Activated naive CD8-positive, alpha-beta T cell treated with anti-CD3 and anti-CD28 coated beads, Interleukin-2, amount 10 ng/mL, durations not matched to agents 7 days and 5 days (primary cell): ENCODE measurements at regions not wholly inside any gene's neighbourhood (a gene's known extent, or its start where the extent isn't known, plus 50 kb on each side); places are given as distances from the start of the nearest gene placed in this dataset.

Source experiments
- ATAC-seq: fragments of 150-1000 bp; cut with Tn5 transposase; one replicate; pipeline ENCODE4 v1.10.0; 2021; ENCODE audit warnings: low read depth, moderate library complexity
- POLR2A ChIA-PET: fragments of 350-600 bp; sonication (Branson Sonifier 250); formaldehyde crosslinking; loops from one replicate; lab custom pipeline; 2021; ENCODE audit warnings: antibody characterized with exemption; lab: Charles Lee
- DNase-seq: peaks from one replicate; pipeline ENCODE4 v3.0.0; 2021
- H3K27ac Mint-ChIP-seq: one replicate; pipeline ENCODE4 v1.8.0; 2022; ENCODE audit warnings: mild to moderate bottlenecking, mixed read lengths
- H3K27me3 Mint-ChIP-seq: one replicate; pipeline ENCODE4 v1.8.0; 2022; ENCODE audit warnings: mild to moderate bottlenecking, moderate library complexity, mixed read lengths
- H3K36me3 Mint-ChIP-seq: one replicate; pipeline ENCODE4 v1.8.0; 2021; ENCODE audit warnings: mild to moderate bottlenecking, mixed read lengths
- H3K4me1 Mint-ChIP-seq: one replicate; pipeline ENCODE4 v1.8.0; 2021; ENCODE audit warnings: mixed read lengths
- H3K4me3 Mint-ChIP-seq: one replicate; pipeline ENCODE4 v1.8.0; 2022; ENCODE audit warnings: mild to moderate bottlenecking, moderate library complexity, mixed read lengths
- H3K9me3 Mint-ChIP-seq: one replicate; pipeline ENCODE4 v1.8.0; 2021; ENCODE audit warnings: mixed read lengths

GRCh38 chr18:56479841-56480240 is 158.6 kb downstream of the TXNL1 start:
- H3K36me3 Mint-ChIP-seq, result no peaks in the 10 kb centered on the region
- no peak overlapping the region for H3K27ac Mint-ChIP-seq
- no peaks in the 10 kb centered on the region for H3K9me3 Mint-ChIP-seq
- no peaks in the 10 kb centered on the region for H3K4me1 Mint-ChIP-seq
- ATAC-seq (no peak), DNase-seq (no peak)
- peaks cover 1% of the 10 kb centered on the region for H3K27me3 Mint-ChIP-seq
- POLR2A ChIA-PET, result no interaction called here
- H3K4me3 Mint-ChIP-seq, result no peak overlapping the region

- Mint-ChIP-seq H3K27me3 (peaks cover 1% of the 10 kb centered on the region), H3K36me3 (no peaks in the 10 kb centered on the region), H3K27ac (no peak overlapping the region), H3K9me3 (no peaks in the 10 kb centered on the region), H3K4me3 (no peak overlapping the region), H3K4me1 (no peaks in the 10 kb centered on the region)
- ATAC-seq (no peak), DNase-seq (no peak)
- POLR2A ChIA-PET, result no interaction called here
These were observed 163.1 kb downstream of the TXNL1 start for GRCh38 chr18:56475250-56475649.

- DNase-seq, result no peak
- POLR2A ChIA-PET, result no interaction called here
- no peak overlapping the region for H3K27ac Mint-ChIP-seq
- ATAC-seq, result no peak
- H3K4me1 Mint-ChIP-seq, result no peaks in the 10 kb centered on the region
- H3K4me3 Mint-ChIP-seq, result no peak overlapping the region
- no peaks in the 10 kb centered on the region for H3K27me3 Mint-ChIP-seq
- H3K36me3 Mint-ChIP-seq, result no peaks in the 10 kb centered on the region
- no peaks in the 10 kb centered on the region for H3K9me3 Mint-ChIP-seq
These were observed 164.9 kb downstream of the TXNL1 start for GRCh38 chr18:56473400-56474024.

GRCh38 chr18:56470406-56471351 is 167.7 kb downstream of the TXNL1 start:
- no peak for DNase-seq
- ATAC-seq, result no peak
- no peak overlapping the region for H3K27ac Mint-ChIP-seq
- no peaks in the 10 kb centered on the region for H3K36me3 Mint-ChIP-seq
- H3K4me3 Mint-ChIP-seq, result no peak overlapping the region
- H3K27me3 Mint-ChIP-seq, result no peaks in the 10 kb centered on the region
- POLR2A ChIA-PET, result no interaction called here
- H3K4me1 Mint-ChIP-seq, result no peaks in the 10 kb centered on the region
- peaks cover 2% of the 10 kb centered on the region for H3K9me3 Mint-ChIP-seq

GRCh38 chr18:56469582-56469981 is 168.8 kb downstream of the TXNL1 start:
- ATAC-seq, result no peak
- Mint-ChIP-seq H3K9me3 (peaks cover 6% of the 10 kb centered on the region), H3K27ac (no peak overlapping the region), H3K27me3 (no peaks in the 10 kb centered on the region), H3K36me3 (no peaks in the 10 kb centered on the region), H3K4me3 (no peak overlapping the region), H3K4me1 (no peaks in the 10 kb centered on the region)
- POLR2A ChIA-PET, result no interaction called here
- DNase-seq, result no peak

- no peak overlapping the region for H3K27ac Mint-ChIP-seq
- no peak overlapping the region for H3K4me3 Mint-ChIP-seq
- peaks cover 8% of the 10 kb centered on the region for H3K9me3 Mint-ChIP-seq
- H3K4me1 Mint-ChIP-seq, result no peaks in the 10 kb centered on the region
- POLR2A ChIA-PET, result no interaction called here
- DNase-seq, result no peak
- H3K36me3 Mint-ChIP-seq, result no peaks in the 10 kb centered on the region
- ATAC-seq, result no peak
- no peaks in the 10 kb centered on the region for H3K27me3 Mint-ChIP-seq
These were observed 170.0 kb downstream of the TXNL1 start for GRCh38 chr18:56468396-56468795.

- Mint-ChIP-seq H3K9me3 (peaks cover 14% of the 10 kb centered on the region), H3K4me3 (no peak overlapping the region)
- POLR2A ChIA-PET, result no interaction called here
These were observed 176.1 kb downstream of the TXNL1 start for GRCh38 chr18:56462276-56462675.

GRCh38 chr18:56461151-56461550 is 177.2 kb downstream of the TXNL1 start:
- ATAC-seq (no peak), DNase-seq (no peak)
- Mint-ChIP-seq H3K4me1 (no peaks in the 10 kb centered on the region), H3K27ac (no peak overlapping the region), H3K4me3 (no peak overlapping the region), H3K27me3 (no peaks in the 10 kb centered on the region), H3K9me3 (peaks cover 14% of the 10 kb centered on the region), H3K36me3 (no peaks in the 10 kb centered on the region)
- POLR2A ChIA-PET, result no interaction called here

More at GRCh38 chr18:56462276-56462675, 176.1 kb downstream of the TXNL1 start:
- DNase-seq, result no peak
- no peaks in the 10 kb centered on the region for H3K4me1 Mint-ChIP-seq
- H3K36me3 Mint-ChIP-seq, result no peaks in the 10 kb centered on the region
- no peaks in the 10 kb centered on the region for H3K27me3 Mint-ChIP-seq
- no peak overlapping the region for H3K27ac Mint-ChIP-seq
- no peak for ATAC-seq

GRCh38 chr18:56460581-56460980 is 177.8 kb downstream of the TXNL1 start:
- Mint-ChIP-seq H3K36me3 (no peaks in the 10 kb centered on the region), H3K4me3 (no peak overlapping the region), H3K4me1 (no peaks in the 10 kb centered on the region), H3K9me3 (peaks cover 11% of the 10 kb centered on the region), H3K27me3 (no peaks in the 10 kb centered on the region), H3K27ac (no peak overlapping the region)
- no peak for ATAC-seq
- POLR2A ChIA-PET, result no interaction called here
- DNase-seq, result no peak

GRCh38 chr18:56458770-56459712 is 179.4 kb downstream of the TXNL1 start:
- Mint-ChIP-seq H3K27me3 (no peaks in the 10 kb centered on the region), H3K27ac (no peak overlapping the region), H3K4me3 (no peak overlapping the region), H3K9me3 (peaks cover 6% of the 10 kb centered on the region), H3K36me3 (no peaks in the 10 kb centered on the region), H3K4me1 (no peaks in the 10 kb centered on the region)
- ATAC-seq, result no peak
- POLR2A ChIA-PET, result no interaction called here
- no peak for DNase-seq

- Mint-ChIP-seq H3K9me3 (no peaks in the 10 kb centered on the region), H3K36me3 (no peaks in the 10 kb centered on the region), H3K4me3 (no peak overlapping the region), H3K27me3 (no peaks in the 10 kb centered on the region), H3K27ac (no peak overlapping the region), H3K4me1 (no peaks in the 10 kb centered on the region)
- POLR2A ChIA-PET, result no interaction called here
- DNase-seq (no peak), ATAC-seq (no peak)
These were observed 182.5 kb downstream of the TXNL1 start for GRCh38 chr18:56455874-56456273.

- Mint-ChIP-seq H3K27me3 (no peaks in the 10 kb centered on the region), H3K27ac (no peak overlapping the region), H3K9me3 (no peaks in the 10 kb centered on the region), H3K4me1 (no peaks in the 10 kb centered on the region), H3K36me3 (no peaks in the 10 kb centered on the region), H3K4me3 (no peak overlapping the region)
- ATAC-seq (no peak), DNase-seq (no peak)
- POLR2A ChIA-PET, result no interaction called here
These were observed 183.3 kb downstream of the TXNL1 start for GRCh38 chr18:56455141-56455540.

- ATAC-seq (no peak), DNase-seq (no peak)
- POLR2A ChIA-PET, result no interaction called here
- no peak overlapping the region for H3K4me3 Mint-ChIP-seq
- no peaks in the 10 kb centered on the region for H3K27me3 Mint-ChIP-seq
- no peaks in the 10 kb centered on the region for H3K4me1 Mint-ChIP-seq
- H3K9me3 Mint-ChIP-seq, result no peaks in the 10 kb centered on the region
- H3K27ac Mint-ChIP-seq, result no peak overlapping the region
- H3K36me3 Mint-ChIP-seq, result no peaks in the 10 kb centered on the region
These were observed 184.8 kb downstream of the TXNL1 start for GRCh38 chr18:56453631-56454030.
